ENCODE measurements at regions not wholly inside any gene's neighbourhood (a gene's known extent, or its start where the extent isn't known, plus 50 kb on each side); places are given as distances from the start of the nearest gene placed in this dataset.

- Histone ChIP-seq H3K27ac (no peak overlapping the region), H3K4me1 (ENCODE audit: control insufficient read depth in 1 of 2, low read depth in 2 of 2) (no peaks in the 10 kb centered on the region), H3K9me3 (no peaks in the 10 kb centered on the region), H3K4me3 (no peak overlapping the region), H3K36me3 (no peaks in the 10 kb centered on the region), H3K27me3 (replicated peaks; ENCODE audit: insufficient read depth) (no peaks in the 10 kb centered on the region)
- no peak for DNase-seq (ENCODE audit: low spot score)
- no peak for ATAC-seq (ENCODE audit: insufficient number of reproducible peaks, low FRiP score, low read depth)
- no peak for TF ChIP-seq CTCF (IDR thresholded peaks at IDR 0.05)
Measured at GRCh38 chr3:27960133-27960532, 238.0 kb upstream of the EOMES start.

- ATAC-seq (ENCODE audit: insufficient number of reproducible peaks, low FRiP score, low read depth) (no peak), DNase-seq (ENCODE audit: low spot score) (no peak)
- Histone ChIP-seq H3K4me3 (no peak overlapping the region), H3K36me3 (no peaks in the 10 kb centered on the region), H3K4me1 (ENCODE audit: control insufficient read depth in 1 of 2, low read depth in 2 of 2) (no peaks in the 10 kb centered on the region), H3K27me3 (replicated peaks; ENCODE audit: insufficient read depth) (no peaks in the 10 kb centered on the region), H3K9me3 (no peaks in the 10 kb centered on the region), H3K27ac (no peak overlapping the region)
- TF ChIP-seq CTCF (IDR thresholded peaks at IDR 0.05) = no peak
Measured at GRCh38 chr3:27963519-27963918, 241.4 kb upstream of the EOMES start.

- ATAC-seq (ENCODE audit: insufficient number of reproducible peaks, low FRiP score, low read depth) (no peak), DNase-seq (ENCODE audit: low spot score) (no peak)
- no peak overlapping the region for H3K27ac ChIP-seq
- H3K9me3 ChIP-seq = no peaks in the 10 kb centered on the region
- H3K36me3 ChIP-seq = no peaks in the 10 kb centered on the region
- H3K27me3 ChIP-seq (replicated peaks; ENCODE audit: insufficient read depth) = no peaks in the 10 kb centered on the region
- no peak overlapping the region for H3K4me3 ChIP-seq
- no peaks in the 10 kb centered on the region for H3K4me1 ChIP-seq (ENCODE audit: control insufficient read depth in 1 of 2, low read depth in 2 of 2)
- no peak for TF ChIP-seq CTCF (IDR thresholded peaks at IDR 0.05)
Measured at GRCh38 chr3:27971600-27971999, 249.5 kb upstream of the EOMES start.

GRCh38 chr3:27976933-27977332, 254.8 kb upstream of the EOMES start:
- DNase-seq (ENCODE audit: low spot score) (no peak), ATAC-seq (ENCODE audit: insufficient number of reproducible peaks, low FRiP score, low read depth) (no peak)

GRCh38 chr3:27978440-27978839, 256.3 kb upstream of the EOMES start:
- H3K27ac ChIP-seq = no peak overlapping the region
- no peak overlapping the region for H3K4me3 ChIP-seq
- no peak for TF ChIP-seq CTCF (IDR thresholded peaks at IDR 0.05)
- no peaks in the 10 kb centered on the region for H3K9me3 ChIP-seq
- ATAC-seq (ENCODE audit: insufficient number of reproducible peaks, low FRiP score, low read depth) = no peak
- no peaks in the 10 kb centered on the region for H3K36me3 ChIP-seq
- H3K4me1 ChIP-seq (ENCODE audit: control insufficient read depth in 1 of 2, low read depth in 2 of 2) = no peaks in the 10 kb centered on the region
- DNase-seq (ENCODE audit: low spot score) = no peak
- H3K27me3 ChIP-seq (replicated peaks; ENCODE audit: insufficient read depth) = no peaks in the 10 kb centered on the region

More at GRCh38 chr3:27976933-27977332, 254.8 kb upstream of the EOMES start:
- Histone ChIP-seq H3K4me1 (ENCODE audit: control insufficient read depth in 1 of 2, low read depth in 2 of 2) (no peaks in the 10 kb centered on the region), H3K9me3 (no peaks in the 10 kb centered on the region), H3K36me3 (no peaks in the 10 kb centered on the region), H3K4me3 (no peak overlapping the region), H3K27ac (no peak overlapping the region), H3K27me3 (replicated peaks; ENCODE audit: insufficient read depth) (no peaks in the 10 kb centered on the region)
- no peak for TF ChIP-seq CTCF (IDR thresholded peaks at IDR 0.05)
